H1 (cell line): ENCODE measurements at regions not wholly inside any gene's neighbourhood (a gene's known extent, or its start where the extent isn't known, plus 50 kb on each side); places are given as distances from the start of the nearest gene placed in this dataset.
A peak's percentile ranks its signal among the peaks of the same experiment; 100 is the strongest.

Source experiments
- CHD2 ChIP-seq: IDR thresholded peaks from 2 replicates; pipeline ENCODE4 v1.6.1; 2012; ENCODE audit warnings: low read length, improper control_type of control experiment
- CTCF ChIP-seq, 3 experiments: IDR thresholded peaks; 1 replicate in 2 of 3; 2 replicates in 1 of 3; pipeline versions ENCODE4 v1.5.1 to v1.6.1; 2011; ENCODE audit warnings: low read length in 3 of 3, mild to moderate bottlenecking in 3 of 3, inconsistent platforms in 2 of 3, low read depth in 1 of 3, moderate library complexity in 1 of 3; ENCODE audit not compliant: insufficient read depth in 1 of 3; ENCODE audit errors: control extremely low read depth in 1 of 3
- EGR1 ChIP-seq: IDR thresholded peaks from 2 replicates; pipeline ENCODE4 v1.6.1; 2011; ENCODE audit warnings: low read depth, low read length, borderline replicate concordance
- EP300 ChIP-seq, 2 experiments: IDR thresholded peaks; 1 replicate in 1 of 2; 2 replicates in 1 of 2; pipeline ENCODE4 v1.6.1; 2011 to 2012; ENCODE audit warnings: low read depth in 2 of 2, low read length in 2 of 2, mild to moderate bottlenecking in 2 of 2, borderline replicate concordance in 1 of 2, inconsistent platforms in 1 of 2, moderate library complexity in 1 of 2
- EZH2 ChIP-seq: fragments of 200-600 bp; sonication (generic); IDR thresholded peaks from 2 replicates; pipeline ENCODE4 v1.7.1; 2012; ENCODE audit warnings: low read depth, mild to moderate bottlenecking, moderate library complexity, low read length, inconsistent platforms; ENCODE audit not compliant: severe bottlenecking
- HDAC6 ChIP-seq: IDR thresholded peaks from one replicate; pipeline ENCODE4 v1.7.1; 2012; ENCODE audit warnings: low read depth, mild to moderate bottlenecking, inconsistent platforms, low read length, moderate library complexity
- JUND ChIP-seq: IDR thresholded peaks from 2 replicates; pipeline ENCODE4 v1.6.1; 2011; ENCODE audit warnings: mild to moderate bottlenecking, improper control_type of control experiment, low read length
- POLR2A ChIP-seq, 2 experiments: IDR thresholded peaks; 1 replicate in 1 of 2; 2 replicates in 1 of 2; pipeline ENCODE4 v1.6.1; 2011; ENCODE audit warnings: low read depth in 2 of 2, low read length in 2 of 2, mild to moderate bottlenecking in 2 of 2; ENCODE audit errors: control extremely low read depth in 1 of 2
- RAD21 ChIP-seq, 2 experiments: IDR thresholded peaks in 1 of 2; conservative IDR thresholded peaks in 1 of 2; 2 replicates each; pipeline ENCODE4 v1.6.1; 2011; ENCODE audit warnings: low read depth in 2 of 2, low read length in 2 of 2, improper control_type of control experiment in 1 of 2, inconsistent platforms in 1 of 2, mild to moderate bottlenecking in 1 of 2, moderate library complexity in 1 of 2
- SAP30 ChIP-seq: fragments of 300-600 bp; sonication (generic); IDR thresholded peaks from 2 replicates; pipeline ENCODE4 v1.7.1; 2012; ENCODE audit warnings: low read length, moderate library complexity, mild to moderate bottlenecking, inconsistent platforms; ENCODE audit not compliant: insufficient read depth, insufficient replicate concordance
- SIN3A ChIP-seq, 2 experiments: IDR thresholded peaks in 1 of 2; conservative IDR thresholded peaks in 1 of 2; 2 replicates each; pipeline ENCODE4 v1.6.1; 2011 to 2012; ENCODE audit warnings: low read length in 2 of 2, improper control_type of control experiment in 1 of 2, low read depth in 1 of 2, mild to moderate bottlenecking in 1 of 2
- YY1 ChIP-seq: IDR thresholded peaks from 2 replicates; pipeline ENCODE4 v1.6.1; 2011; ENCODE audit warnings: low read depth, mild to moderate bottlenecking, low read length

DNA sequence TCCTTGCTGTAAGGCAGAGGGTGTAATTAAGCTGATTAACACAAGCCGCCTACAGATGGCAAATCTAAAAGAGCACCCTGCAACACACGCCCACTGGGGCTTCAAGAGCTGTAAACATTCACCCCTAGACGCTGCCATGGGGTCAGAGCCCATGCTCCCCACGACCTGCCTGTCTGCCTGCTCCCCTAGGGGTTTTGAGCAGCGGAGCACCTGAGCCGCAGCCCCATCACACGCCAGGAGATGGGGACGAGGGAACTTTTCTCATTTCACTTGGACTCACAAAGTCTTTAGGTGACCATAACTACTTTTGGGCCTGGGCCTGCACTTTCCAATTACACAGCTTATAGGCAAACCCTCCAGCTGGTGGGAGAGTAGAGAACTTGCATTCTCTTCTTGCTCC, 99.0 kb upstream of the SOX4 start:
- TF ChIP-seq CTCF (IDR thresholded peaks at IDR 0.05; ENCODE audit: control extremely low read depth in 1 of 3, insufficient read depth in 1 of 3, low read depth in 1 of 3, low read length in 3 of 3): peak; percentile 36 to 46 (median 45); a peak in 3 of 4 replicates
- TF ChIP-seq EP300 (IDR thresholded peaks at IDR 0.05; ENCODE audit: borderline replicate concordance in 1 of 2, low read depth in 2 of 2, low read length in 2 of 2): no peak
- no peak for TF ChIP-seq SAP30
- TF ChIP-seq RAD21 (IDR thresholded peaks at IDR 0.05 in 1 of 2, conservative IDR thresholded peaks at IDR 0.05 in 1 of 2; ENCODE audit: low read depth in 2 of 2, low read length in 2 of 2): peak; percentile 42 to 53; a peak in 3 of 4 replicates
- no peak for TF ChIP-seq JUND
- TF ChIP-seq POLR2A (IDR thresholded peaks at IDR 0.05; ENCODE audit: control extremely low read depth in 1 of 2, low read depth in 2 of 2, low read length in 2 of 2): no peak
- TF ChIP-seq EZH2: no peak
- no peak for TF ChIP-seq CHD2
- no peak for TF ChIP-seq HDAC6
- no peak for TF ChIP-seq SIN3A (conservative IDR thresholded peaks at IDR 0.05 in 1 of 2, IDR thresholded peaks at IDR 0.05 in 1 of 2; ENCODE audit: low read depth in 1 of 2, low read length in 2 of 2)
- no peak for TF ChIP-seq YY1
- no peak for TF ChIP-seq EGR1
